Astrocyte of the cerebellum (primary cell): ENCODE measurements at regions not wholly inside any gene's neighbourhood (a gene's known extent, or its start where the extent isn't known, plus 50 kb on each side); places are given as distances from the start of the nearest gene placed in this dataset.

Source experiments
- DNase-seq: peaks from one replicate; pipeline ENCODE4 v3.0.0-alpha.2; 2011; ENCODE audit warnings: low read depth
- H3K4me3 ChIP-seq: 2 replicates; pipeline ENCODE4 v1.5.1; 2011; ENCODE audit warnings: mild to moderate bottlenecking, low read depth, low read length, moderate library complexity
- CTCF ChIP-seq: IDR thresholded peaks from 2 replicates; pipeline ENCODE4 v1.5.1; 2012; ENCODE audit warnings: low read length, low read depth, moderate library complexity, mild to moderate bottlenecking; ENCODE audit errors: missing control alignments
- in situ Hi-C: cut with HindIII; loops from 2 replicates; pipeline ENCODE4 v1.10.0; 2017; ENCODE audit warnings: low sequenced_read_pairs

- in situ Hi-C loops: no loop called here
- DNase-seq: no peak
- no peak overlapping the region for H3K4me3 ChIP-seq
- TF ChIP-seq CTCF: no peak
Observed at GRCh38 chr13:76009267-76009890, 373.2 kb downstream of the LMO7 start.

- DNase-seq: no peak
- no peak overlapping the region for H3K4me3 ChIP-seq
- in situ Hi-C loops: no loop called here
- TF ChIP-seq CTCF: no peak
Observed at GRCh38 chr13:76004416-76004815, 368.3 kb downstream of the LMO7 start.

- no peak for TF ChIP-seq CTCF
- H3K4me3 ChIP-seq: no peak overlapping the region
- no peak for DNase-seq
- in situ Hi-C loops: no loop called here
Observed at GRCh38 chr13:76000131-76000530, 364.0 kb downstream of the LMO7 start.

GRCh38 chr13:75996582-75996981 is 360.5 kb downstream of the LMO7 start:
- in situ Hi-C loops: no loop called here

GRCh38 chr13:75995966-75996365 is 359.8 kb downstream of the LMO7 start:
- TF ChIP-seq CTCF: no peak
- in situ Hi-C loops: no loop called here
- no peak for DNase-seq
- no peak overlapping the region for H3K4me3 ChIP-seq

More at GRCh38 chr13:75996582-75996981, 360.5 kb downstream of the LMO7 start:
- no peak for DNase-seq
- no peak overlapping the region for H3K4me3 ChIP-seq
- TF ChIP-seq CTCF: no peak

GRCh38 chr13:75993823-75994222 is 357.7 kb downstream of the LMO7 start:
- TF ChIP-seq CTCF: no peak
- DNase-seq: no peak
- H3K4me3 ChIP-seq: no peak overlapping the region
- in situ Hi-C loops: no loop called here
